ENCODE measurements at regions not wholly inside any gene's neighbourhood (a gene's known extent, or its start where the extent isn't known, plus 50 kb on each side); places are given as distances from the start of the nearest gene placed in this dataset.
A peak's percentile ranks its signal among the peaks of the same experiment; 100 is the strongest.

DNA sequence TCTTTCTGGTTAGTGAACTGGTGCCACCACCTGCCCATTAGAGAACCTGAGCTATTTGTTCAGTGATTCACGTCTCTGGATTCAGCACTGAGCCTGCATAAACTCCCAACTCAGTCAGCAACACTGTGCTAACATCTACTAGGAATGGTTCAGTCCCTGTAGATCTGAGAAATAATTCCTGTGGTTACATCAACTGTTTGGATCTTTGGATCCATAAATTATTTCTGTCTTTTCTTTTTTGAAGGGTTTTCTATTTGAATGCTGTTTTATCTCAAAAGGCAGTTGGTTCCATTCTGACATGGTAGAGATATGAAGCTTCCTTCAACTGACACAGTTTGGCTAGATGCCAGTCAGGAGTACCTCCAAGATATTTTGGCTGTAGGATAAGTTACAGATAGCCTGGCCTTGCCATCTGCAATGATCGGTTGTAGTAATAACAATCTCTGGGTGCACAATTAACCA is 125.9 kb downstream of the TRMT11 start:
- Histone ChIP-seq H3K4me1 (ENCODE audit: control insufficient read depth in 1 of 2, insufficient read depth in 2 of 2, low read length in 2 of 2) (no peaks in the 10 kb centered on the region), H3K36me3 (ENCODE audit: control insufficient read depth in 1 of 2, insufficient read depth in 2 of 2, low read length in 1 of 2) (no peaks in the 10 kb centered on the region), H3K4me3 (ENCODE audit: low read length in 2 of 2) (no peak overlapping the region), H3K27me3 (ENCODE audit: control insufficient read depth in 1 of 2, insufficient read depth in 2 of 2, low read length in 1 of 2) (no peaks in the 10 kb centered on the region), H3K27ac (ENCODE audit: low read depth in 1 of 2, low read length in 2 of 2) (no peak overlapping the region), H3K9me3 (ENCODE audit: control insufficient read depth, low read length) (no peaks in the 10 kb centered on the region)
- intact Hi-C loops (cut with DNase I) = loop anchor here in 1 of 2 donors (5.0 kb wide), 1 partner anchor 75 kb away; no protein-coding TSS in a partner anchor
- WGBS, 2 donors = 10 to 14% methylated on average over 2 of the region's 2 CpGs
- ATAC-seq (ENCODE audit: low FRiP score) (no peak), DNase-seq (no peak)

DNA sequence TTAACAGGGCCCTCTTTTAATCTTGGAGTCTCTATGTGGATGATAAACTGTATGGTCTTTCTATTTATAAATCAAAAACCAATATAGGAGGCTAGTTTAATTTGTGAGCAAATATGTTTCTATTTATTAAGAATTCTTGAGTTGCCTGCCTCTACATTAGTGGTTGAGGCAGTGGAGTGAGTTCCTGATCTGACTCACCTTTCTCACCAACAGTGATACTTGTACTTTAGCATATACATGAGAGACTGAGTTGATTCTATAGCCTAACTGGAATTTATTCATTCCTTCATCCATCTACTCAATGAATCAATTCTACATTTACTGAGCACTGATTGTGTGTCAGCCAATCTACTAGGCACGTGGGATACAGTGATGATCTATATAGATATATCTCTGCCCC is 126.9 kb downstream of the TRMT11 start:
- intact Hi-C loops (cut with DNase I) = loop anchor here in 1 of 2 donors (5.0 kb wide), 1 partner anchor 76 kb away; no protein-coding TSS in a partner anchor
- Histone ChIP-seq H3K27me3 (ENCODE audit: control insufficient read depth in 1 of 2, insufficient read depth in 2 of 2, low read length in 1 of 2) (no peaks in the 10 kb centered on the region), H3K9me3 (ENCODE audit: control insufficient read depth, low read length) (no peaks in the 10 kb centered on the region), H3K36me3 (ENCODE audit: control insufficient read depth in 1 of 2, insufficient read depth in 2 of 2, low read length in 1 of 2) (no peaks in the 10 kb centered on the region), H3K27ac (ENCODE audit: low read depth in 1 of 2, low read length in 2 of 2) (no peak overlapping the region), H3K4me1 (ENCODE audit: control insufficient read depth in 1 of 2, insufficient read depth in 2 of 2, low read length in 2 of 2) (no peaks in the 10 kb centered on the region), H3K4me3 (ENCODE audit: low read length in 2 of 2) (no peak overlapping the region)
- DNase-seq = no peak
- WGBS, 2 donors = 96 to 100% methylated on average over 1 of the region's 1 CpG
- ATAC-seq (ENCODE audit: low FRiP score) = no peak

DNA sequence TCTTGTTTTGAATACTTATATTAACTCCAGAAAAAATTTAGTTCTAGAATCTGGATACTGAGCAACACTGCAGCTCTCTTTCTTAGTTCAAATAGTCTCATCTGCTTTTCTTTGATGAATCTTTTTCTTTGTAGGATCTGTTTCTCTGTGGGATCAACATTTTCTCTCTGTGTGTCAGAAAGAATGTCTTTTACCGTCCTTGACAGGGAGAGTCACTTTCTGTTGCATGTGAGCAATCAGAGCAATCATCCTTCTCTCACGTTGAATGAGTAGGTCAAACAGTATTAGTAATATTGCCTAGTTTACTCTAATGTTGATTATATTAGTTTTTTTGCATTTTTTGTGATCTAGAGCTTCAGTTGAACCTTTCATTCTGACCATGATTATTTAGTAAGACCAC is 130.9 kb downstream of the TRMT11 start:
- intact Hi-C loops (cut with DNase I) = no loop called here
- Histone ChIP-seq H3K27me3 (ENCODE audit: control insufficient read depth in 1 of 2, insufficient read depth in 2 of 2, low read length in 1 of 2) (no peaks in the 10 kb centered on the region), H3K9me3 (ENCODE audit: control insufficient read depth, low read length) (no peaks in the 10 kb centered on the region), H3K36me3 (ENCODE audit: control insufficient read depth in 1 of 2, insufficient read depth in 2 of 2, low read length in 1 of 2) (no peaks in the 10 kb centered on the region), H3K4me1 (ENCODE audit: control insufficient read depth in 1 of 2, insufficient read depth in 2 of 2, low read length in 2 of 2) (peaks cover 0 to 3% of the 10 kb centered on the region in 2 donors), H3K27ac (ENCODE audit: low read depth in 1 of 2, low read length in 2 of 2) (no peak overlapping the region), H3K4me3 (ENCODE audit: low read length in 2 of 2) (no peak overlapping the region)
- no peak for ATAC-seq (ENCODE audit: low FRiP score)
- DNase-seq = no peak
- WGBS, 2 donors = 93 to 94% methylated on average over 2 of the region's 2 CpGs

DNA sequence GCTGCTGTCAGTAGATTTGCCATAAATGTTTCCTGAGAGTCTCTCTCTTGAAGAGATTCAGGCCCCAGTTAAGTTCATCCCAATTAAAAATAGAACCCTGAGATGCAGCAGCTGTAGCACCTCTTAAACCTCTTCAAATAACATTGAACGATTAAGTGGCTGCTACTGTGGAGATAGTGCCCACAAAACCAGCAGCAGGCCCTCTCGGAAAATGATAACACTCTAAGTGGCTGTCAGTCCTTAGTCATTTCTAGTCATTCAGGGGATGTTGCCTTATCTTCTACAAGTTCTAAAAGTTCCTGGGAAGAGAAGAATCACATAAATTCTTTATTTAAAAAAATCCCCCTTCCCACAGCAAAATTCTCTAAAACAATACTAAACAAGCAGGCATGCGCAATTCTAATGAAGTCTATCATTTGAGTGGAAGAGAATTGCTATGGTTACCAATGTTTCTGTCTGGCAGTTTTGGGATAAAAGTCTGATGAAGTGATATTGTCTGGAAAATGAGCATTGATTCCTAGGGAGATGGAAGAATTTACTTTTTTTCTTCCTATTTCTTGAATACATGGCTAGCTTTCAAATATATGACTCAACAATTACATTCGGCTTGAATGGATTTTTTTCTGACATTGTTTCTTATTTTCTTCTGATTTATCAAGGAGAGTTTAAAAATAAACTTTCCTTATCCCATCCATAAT is 131.9 kb downstream of the TRMT11 start:
- Histone ChIP-seq H3K27me3 (ENCODE audit: control insufficient read depth in 1 of 2, insufficient read depth in 2 of 2, low read length in 1 of 2) (no peaks in the 10 kb centered on the region), H3K27ac (ENCODE audit: low read depth in 1 of 2, low read length in 2 of 2) (peak overlapping the region in 1 of 2 donors; percentile 30), H3K36me3 (ENCODE audit: control insufficient read depth in 1 of 2, insufficient read depth in 2 of 2, low read length in 1 of 2) (no peaks in the 10 kb centered on the region), H3K4me3 (ENCODE audit: low read length in 2 of 2) (no peak overlapping the region), H3K4me1 (ENCODE audit: control insufficient read depth in 1 of 2, insufficient read depth in 2 of 2, low read length in 2 of 2) (peaks cover 0 to 3% of the 10 kb centered on the region in 2 donors), H3K9me3 (ENCODE audit: control insufficient read depth, low read length) (no peaks in the 10 kb centered on the region)
- 48 to 50% methylated on average over 4 of the region's 4 CpGs for whole genome bisulfite sequencing, 2 donors
- intact Hi-C loops (cut with DNase I) = no loop called here
- DNase-seq = no peak
- ATAC-seq (ENCODE audit: low FRiP score) = no peak

DNA sequence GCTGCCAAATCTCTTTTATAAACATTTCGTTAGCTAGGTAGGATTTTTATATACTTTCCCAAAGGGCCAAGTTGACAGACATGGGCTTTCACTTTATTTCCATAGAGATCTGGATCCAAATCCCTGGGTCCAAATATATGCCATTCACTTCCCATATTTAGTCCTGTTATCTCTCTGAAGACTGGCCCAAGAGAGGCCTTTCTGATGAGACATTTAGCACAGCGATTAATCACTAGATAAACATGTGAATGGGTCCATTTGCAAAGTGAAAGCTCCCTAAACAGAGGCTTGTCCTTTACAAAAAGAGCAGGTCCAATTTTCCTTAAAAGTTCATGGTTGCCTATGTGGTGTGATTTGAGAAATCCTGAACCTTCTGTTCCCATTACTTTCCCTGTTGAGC is 132.6 kb downstream of the TRMT11 start:
- intact Hi-C loops (cut with DNase I) = no loop called here
- 13 to 15% methylated on average over 2 of the region's 2 CpGs for WGBS, 2 donors
- Histone ChIP-seq H3K36me3 (ENCODE audit: control insufficient read depth in 1 of 2, insufficient read depth in 2 of 2, low read length in 1 of 2) (no peaks in the 10 kb centered on the region), H3K27ac (ENCODE audit: low read depth in 1 of 2, low read length in 2 of 2) (no peak overlapping the region), H3K27me3 (ENCODE audit: control insufficient read depth in 1 of 2, insufficient read depth in 2 of 2, low read length in 1 of 2) (no peaks in the 10 kb centered on the region), H3K9me3 (ENCODE audit: control insufficient read depth, low read length) (no peaks in the 10 kb centered on the region), H3K4me1 (ENCODE audit: control insufficient read depth in 1 of 2, insufficient read depth in 2 of 2, low read length in 2 of 2) (peaks cover 0 to 3% of the 10 kb centered on the region in 2 donors), H3K4me3 (ENCODE audit: low read length in 2 of 2) (no peak overlapping the region)
- ATAC-seq (ENCODE audit: low FRiP score) (peak; percentile 33), DNase-seq (no peak)

DNA sequence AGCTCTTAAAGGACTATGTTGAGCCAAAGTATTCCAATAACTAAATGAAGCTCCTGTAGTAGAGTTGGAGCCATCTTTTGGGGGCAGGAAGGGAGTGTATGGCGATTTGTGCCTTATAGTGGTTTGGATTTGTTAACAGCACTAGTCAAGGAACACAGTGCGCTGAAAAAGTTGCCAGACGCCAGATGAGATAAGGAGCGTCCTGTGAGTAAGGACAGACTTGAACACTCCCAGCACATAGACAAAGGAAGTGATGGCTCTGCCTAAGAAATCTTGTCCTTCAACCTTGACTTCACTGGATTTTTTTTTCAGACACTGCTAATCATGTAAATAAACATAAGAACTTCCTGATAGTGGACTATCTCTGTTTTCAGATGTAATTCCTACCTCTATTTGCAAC is 136.9 kb downstream of the TRMT11 start:
- Histone ChIP-seq H3K4me3 (ENCODE audit: low read length in 2 of 2) (no peak overlapping the region), H3K4me1 (ENCODE audit: control insufficient read depth in 1 of 2, insufficient read depth in 2 of 2, low read length in 2 of 2) (peaks cover 0 to 3% of the 10 kb centered on the region in 2 donors), H3K27me3 (ENCODE audit: control insufficient read depth in 1 of 2, insufficient read depth in 2 of 2, low read length in 1 of 2) (no peaks in the 10 kb centered on the region), H3K36me3 (ENCODE audit: control insufficient read depth in 1 of 2, insufficient read depth in 2 of 2, low read length in 1 of 2) (no peaks in the 10 kb centered on the region), H3K27ac (ENCODE audit: low read depth in 1 of 2, low read length in 2 of 2) (no peak overlapping the region), H3K9me3 (ENCODE audit: control insufficient read depth, low read length) (no peaks in the 10 kb centered on the region)
- ATAC-seq (ENCODE audit: low FRiP score) (no peak), DNase-seq (no peak)
- WGBS, 2 donors = 77 to 86% methylated on average over 4 of the region's 4 CpGs
- intact Hi-C loops (cut with DNase I) = no loop called here

DNA sequence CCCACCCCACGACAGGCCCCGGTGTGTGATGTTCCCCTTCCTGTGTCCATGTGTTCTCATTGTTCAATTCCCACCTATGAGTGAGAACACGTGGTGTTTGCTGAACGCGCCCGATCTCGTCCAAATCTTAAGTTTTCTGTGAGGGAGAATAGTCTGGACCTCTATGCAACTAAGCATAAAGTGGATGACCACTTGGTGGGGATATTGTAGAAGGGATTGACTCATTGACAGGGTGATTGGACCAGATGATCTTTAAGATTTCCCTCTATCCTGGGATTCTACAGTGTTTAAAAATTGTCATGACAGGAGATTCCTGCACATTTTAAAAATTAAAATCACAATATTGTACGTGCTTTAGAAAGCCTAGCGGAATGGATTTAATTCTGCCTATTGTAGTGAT is 141.3 kb downstream of the TRMT11 start:
- 84 to 86% methylated on average over 7 to 9 of the region's 9 CpGs for WGBS, 2 donors
- H3K9me3 ChIP-seq (ENCODE audit: control insufficient read depth, low read length) = no peaks in the 10 kb centered on the region
- H3K36me3 ChIP-seq (ENCODE audit: control insufficient read depth in 1 of 2, insufficient read depth in 2 of 2, low read length in 1 of 2) = no peaks in the 10 kb centered on the region
- DNase-seq (no peak), ATAC-seq (ENCODE audit: low FRiP score) (no peak)
- no peak overlapping the region for H3K27ac ChIP-seq (ENCODE audit: low read depth in 1 of 2, low read length in 2 of 2)
- H3K4me1 ChIP-seq (ENCODE audit: control insufficient read depth in 1 of 2, insufficient read depth in 2 of 2, low read length in 2 of 2) = no peaks in the 10 kb centered on the region
- intact Hi-C loops (cut with DNase I) = no loop called here
- H3K4me3 ChIP-seq (ENCODE audit: low read length in 2 of 2) = no peak overlapping the region
- no peaks in the 10 kb centered on the region for H3K27me3 ChIP-seq (ENCODE audit: control insufficient read depth in 1 of 2, insufficient read depth in 2 of 2, low read length in 1 of 2)

DNA sequence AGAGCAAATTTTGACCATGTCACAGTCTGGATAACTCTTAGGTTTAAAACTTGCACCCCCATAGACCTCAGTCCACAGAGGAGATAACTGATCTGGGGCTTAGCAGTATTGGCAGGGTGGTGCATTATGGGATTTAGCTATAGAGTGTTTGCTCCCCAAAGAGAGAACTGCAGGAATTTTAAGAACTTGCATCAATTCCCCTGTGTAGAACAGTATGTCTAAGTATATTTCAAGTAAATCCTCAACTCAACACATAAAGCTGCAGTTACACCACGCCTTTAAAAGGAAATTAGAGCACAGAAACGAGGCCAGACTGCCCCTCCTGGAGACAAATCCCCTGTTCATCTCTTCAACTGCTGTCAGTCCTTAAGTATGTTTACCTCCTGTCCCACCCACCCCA is 144.9 kb downstream of the TRMT11 start:
- ATAC-seq (ENCODE audit: low FRiP score) (no peak), DNase-seq (no peak)
- Histone ChIP-seq H3K4me3 (ENCODE audit: low read length in 2 of 2) (no peak overlapping the region), H3K9me3 (ENCODE audit: control insufficient read depth, low read length) (no peaks in the 10 kb centered on the region), H3K4me1 (ENCODE audit: control insufficient read depth in 1 of 2, insufficient read depth in 2 of 2, low read length in 2 of 2) (no peaks in the 10 kb centered on the region), H3K27ac (ENCODE audit: low read depth in 1 of 2, low read length in 2 of 2) (no peak overlapping the region), H3K36me3 (ENCODE audit: control insufficient read depth in 1 of 2, insufficient read depth in 2 of 2, low read length in 1 of 2) (no peaks in the 10 kb centered on the region), H3K27me3 (ENCODE audit: control insufficient read depth in 1 of 2, insufficient read depth in 2 of 2, low read length in 1 of 2) (no peaks in the 10 kb centered on the region)
- WGBS, 2 donors = 57 to 61% methylated on average over 2 of the region's 2 CpGs
- intact Hi-C loops (cut with DNase I) = no loop called here

DNA sequence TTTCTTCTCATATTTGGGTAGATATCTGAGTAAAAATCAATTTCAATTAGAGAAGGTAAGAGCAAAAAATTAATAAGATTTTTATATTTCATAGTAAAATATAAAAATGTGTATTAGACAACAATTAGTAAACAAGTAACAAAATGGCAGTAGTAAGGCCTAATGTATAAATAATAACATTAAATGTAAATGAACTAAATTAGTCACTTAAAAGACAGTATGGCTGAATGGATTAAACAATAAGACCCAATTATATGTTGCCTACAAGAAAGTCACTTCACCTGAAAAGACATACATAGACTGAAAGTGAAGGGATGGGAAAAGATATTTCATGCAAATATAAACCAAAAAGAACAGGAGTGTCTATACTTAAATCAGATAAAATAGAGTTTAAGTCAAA is 147.6 kb downstream of the TRMT11 start:
- H3K27me3 ChIP-seq (ENCODE audit: control insufficient read depth in 1 of 2, insufficient read depth in 2 of 2, low read length in 1 of 2) = no peaks in the 10 kb centered on the region
- intact Hi-C loops (cut with DNase I) = no loop called here
- ATAC-seq (ENCODE audit: low FRiP score) (no peak), DNase-seq (no peak)
- no peaks in the 10 kb centered on the region for H3K4me1 ChIP-seq (ENCODE audit: control insufficient read depth in 1 of 2, insufficient read depth in 2 of 2, low read length in 2 of 2)
- H3K27ac ChIP-seq (ENCODE audit: low read depth in 1 of 2, low read length in 2 of 2) = no peak overlapping the region
- H3K36me3 ChIP-seq (ENCODE audit: control insufficient read depth in 1 of 2, insufficient read depth in 2 of 2, low read length in 1 of 2) = no peaks in the 10 kb centered on the region
- no peaks in the 10 kb centered on the region for H3K9me3 ChIP-seq (ENCODE audit: control insufficient read depth, low read length)
- no peak overlapping the region for H3K4me3 ChIP-seq (ENCODE audit: low read length in 2 of 2)

All from aorta (tissue), 5 donors.